PFSK-1 (cell line): ENCODE measurements at regions not wholly inside any gene's neighbourhood (a gene's known extent, or its start where the extent isn't known, plus 50 kb on each side); places are given as distances from the start of the nearest gene placed in this dataset.

Source experiments
- FOXP2 ChIP-seq: optimal IDR thresholded peaks from 2 replicates; pipeline ENCODE3; 2011; ENCODE audit warnings: borderline replicate concordance, control low read depth, inconsistent platforms; ENCODE audit not compliant: insufficient read depth; ENCODE audit errors: extremely low read length, extremely low read depth
- POLR2AphosphoS5 ChIP-seq: IDR thresholded peaks from 2 replicates; pipeline ENCODE4 v1.6.1; 2012; ENCODE audit warnings: low read depth, mild to moderate bottlenecking, control low read depth, low read length, moderate library complexity
- REST ChIP-seq, 2 experiments: IDR thresholded peaks; 2 replicates each; pipeline versions ENCODE4 v1.6.1 to v1.8.0; 2011 to 2012; ENCODE audit warnings: low read depth in 2 of 2, low read length in 2 of 2, control low read depth in 1 of 2, inconsistent platforms in 1 of 2, mild to moderate bottlenecking in 1 of 2, moderate library complexity in 1 of 2; ENCODE audit not compliant: insufficient read depth in 1 of 2
- SIN3A ChIP-seq: IDR thresholded peaks from 2 replicates; pipeline ENCODE4 v1.6.1; 2012; ENCODE audit warnings: mild to moderate bottlenecking, low read length, moderate library complexity, borderline replicate concordance; ENCODE audit not compliant: insufficient read depth
- TAF1 ChIP-seq: IDR thresholded peaks from 2 replicates; pipeline ENCODE4 v1.6.1; 2012; ENCODE audit warnings: low read length, control low read depth, borderline replicate concordance; ENCODE audit not compliant: insufficient read depth

GRCh38 chrX:63466690-63467089, 115.6 kb upstream of the SPIN4 start:
- TF ChIP-seq REST (IDR thresholded peaks at IDR 0.05; ENCODE audit: insufficient read depth in 1 of 2, low read depth in 2 of 2, low read length in 2 of 2): no peak
- no peak for TF ChIP-seq TAF1
- TF ChIP-seq POLR2AphosphoS5: no peak
- no peak for TF ChIP-seq SIN3A
- TF ChIP-seq FOXP2: no peak
